ENCODE measurements at regions not wholly inside any gene's neighbourhood (a gene's known extent, or its start where the extent isn't known, plus 50 kb on each side); places are given as distances from the start of the nearest gene placed in this dataset.

DNA sequence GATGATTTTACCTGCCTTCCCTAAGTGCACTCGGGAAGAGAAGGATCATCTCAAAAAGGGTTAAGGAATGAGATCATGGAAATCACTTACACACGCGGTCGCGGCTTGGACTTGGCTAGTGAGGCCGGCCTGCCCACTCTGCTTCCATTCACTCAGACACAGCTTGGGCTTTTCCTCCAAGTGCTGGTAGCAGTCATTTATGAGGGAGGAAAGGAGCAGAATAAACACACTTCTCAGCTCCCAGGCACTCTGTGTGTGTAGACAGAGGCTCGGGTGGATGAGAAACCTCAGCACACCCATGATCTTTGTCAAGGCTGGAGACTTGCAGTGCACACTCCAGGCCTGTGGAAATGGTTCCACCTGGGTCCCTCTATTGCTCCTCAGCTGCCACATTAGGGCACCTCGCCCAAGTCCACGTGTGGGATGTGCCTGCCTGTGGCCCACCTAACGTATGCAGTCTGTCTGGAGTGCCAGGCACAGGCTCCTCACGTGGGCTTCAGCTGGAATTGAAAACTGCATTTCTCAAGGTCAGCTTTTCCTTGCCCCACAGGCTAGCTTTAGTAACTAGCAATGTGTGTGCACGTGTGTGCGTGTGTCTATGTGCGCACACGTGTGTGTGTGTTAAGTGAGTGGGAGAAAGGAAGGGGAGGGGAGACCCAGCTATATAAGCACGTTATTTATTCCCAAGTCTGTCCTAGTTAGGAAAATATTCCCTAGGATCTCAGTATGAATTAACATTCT is 288.4 kb downstream of the SOX11 start:
- TF ChIP-seq, protein P1, sequence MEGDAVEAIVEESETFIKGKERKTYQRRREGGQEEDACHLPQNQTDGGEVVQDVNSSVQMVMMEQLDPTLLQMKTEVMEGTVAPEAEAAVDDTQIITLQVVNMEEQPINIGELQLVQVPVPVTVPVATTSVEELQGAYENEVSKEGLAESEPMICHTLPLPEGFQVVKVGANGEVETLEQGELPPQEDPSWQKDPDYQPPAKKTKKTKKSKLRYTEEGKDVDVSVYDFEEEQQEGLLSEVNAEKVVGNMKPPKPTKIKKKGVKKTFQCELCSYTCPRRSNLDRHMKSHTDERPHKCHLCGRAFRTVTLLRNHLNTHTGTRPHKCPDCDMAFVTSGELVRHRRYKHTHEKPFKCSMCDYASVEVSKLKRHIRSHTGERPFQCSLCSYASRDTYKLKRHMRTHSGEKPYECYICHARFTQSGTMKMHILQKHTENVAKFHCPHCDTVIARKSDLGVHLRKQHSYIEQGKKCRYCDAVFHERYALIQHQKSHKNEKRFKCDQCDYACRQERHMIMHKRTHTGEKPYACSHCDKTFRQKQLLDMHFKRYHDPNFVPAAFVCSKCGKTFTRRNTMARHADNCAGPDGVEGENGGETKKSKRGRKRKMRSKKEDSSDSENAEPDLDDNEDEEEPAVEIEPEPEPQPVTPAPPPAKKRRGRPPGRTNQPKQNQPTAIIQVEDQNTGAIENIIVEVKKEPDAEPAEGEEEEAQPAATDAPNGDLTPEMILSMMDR (IDR thresholded peaks at IDR 0.05) = no peak
- no peak for TF ChIP-seq KAT7 (CRISPR knock-in tag; IDR thresholded peaks at IDR 0.05; ENCODE audit: borderline replicate concordance)
- TF ChIP-seq ZNF138 (CRISPR knock-in tag; conservative IDR thresholded peaks at IDR 0.05) = no peak
- TF ChIP-seq, protein P2, sequence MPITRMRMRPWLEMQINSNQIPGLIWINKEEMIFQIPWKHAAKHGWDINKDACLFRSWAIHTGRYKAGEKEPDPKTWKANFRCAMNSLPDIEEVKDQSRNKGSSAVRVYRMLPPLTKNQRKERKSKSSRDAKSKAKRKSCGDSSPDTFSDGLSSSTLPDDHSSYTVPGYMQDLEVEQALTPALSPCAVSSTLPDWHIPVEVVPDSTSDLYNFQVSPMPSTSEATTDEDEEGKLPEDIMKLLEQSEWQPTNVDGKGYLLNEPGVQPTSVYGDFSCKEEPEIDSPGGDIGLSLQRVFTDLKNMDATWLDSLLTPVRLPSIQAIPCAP (CRISPR knock-in tag; IDR thresholded peaks at IDR 0.05) = no peak

Data from WTC11 (cell line).